ENCODE measurements at regions not wholly inside any gene's neighbourhood (a gene's known extent, or its start where the extent isn't known, plus 50 kb on each side); places are given as distances from the start of the nearest gene placed in this dataset.

- no peak for DNase-seq (ENCODE audit: low read depth)
- H3K4me3 ChIP-seq (ENCODE audit: low read depth, low read length) = no peak overlapping the region
- TF ChIP-seq, protein P1, sequence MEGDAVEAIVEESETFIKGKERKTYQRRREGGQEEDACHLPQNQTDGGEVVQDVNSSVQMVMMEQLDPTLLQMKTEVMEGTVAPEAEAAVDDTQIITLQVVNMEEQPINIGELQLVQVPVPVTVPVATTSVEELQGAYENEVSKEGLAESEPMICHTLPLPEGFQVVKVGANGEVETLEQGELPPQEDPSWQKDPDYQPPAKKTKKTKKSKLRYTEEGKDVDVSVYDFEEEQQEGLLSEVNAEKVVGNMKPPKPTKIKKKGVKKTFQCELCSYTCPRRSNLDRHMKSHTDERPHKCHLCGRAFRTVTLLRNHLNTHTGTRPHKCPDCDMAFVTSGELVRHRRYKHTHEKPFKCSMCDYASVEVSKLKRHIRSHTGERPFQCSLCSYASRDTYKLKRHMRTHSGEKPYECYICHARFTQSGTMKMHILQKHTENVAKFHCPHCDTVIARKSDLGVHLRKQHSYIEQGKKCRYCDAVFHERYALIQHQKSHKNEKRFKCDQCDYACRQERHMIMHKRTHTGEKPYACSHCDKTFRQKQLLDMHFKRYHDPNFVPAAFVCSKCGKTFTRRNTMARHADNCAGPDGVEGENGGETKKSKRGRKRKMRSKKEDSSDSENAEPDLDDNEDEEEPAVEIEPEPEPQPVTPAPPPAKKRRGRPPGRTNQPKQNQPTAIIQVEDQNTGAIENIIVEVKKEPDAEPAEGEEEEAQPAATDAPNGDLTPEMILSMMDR (IDR thresholded peaks at IDR 0.05; ENCODE audit: insufficient read depth, low read length) = no peak
These were observed 97.9 kb upstream of the SERBP1 start for GRCh38 chr1:67528141-67528540.

DNA sequence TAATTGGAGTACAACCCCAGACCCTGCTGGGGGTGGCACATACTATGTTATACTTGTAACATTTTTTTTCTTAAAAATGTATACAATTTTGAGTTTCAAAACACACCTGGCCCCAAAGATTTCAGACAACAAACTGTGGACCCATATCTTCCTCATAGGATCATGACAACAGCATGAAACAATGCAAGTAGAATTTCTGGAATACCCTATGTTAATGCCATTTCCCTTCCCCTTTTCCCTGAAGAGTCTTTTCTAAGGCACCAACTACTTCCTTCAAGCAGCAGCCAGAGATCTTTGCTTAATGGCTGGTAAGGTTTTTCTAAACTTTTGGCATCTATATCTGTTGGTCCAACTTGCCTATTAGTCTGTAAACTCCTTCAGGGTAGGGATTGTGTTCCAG is 99.9 kb upstream of the SERBP1 start:
- no peak for DNase-seq (ENCODE audit: low read depth)
- TF ChIP-seq, protein P1 (IDR thresholded peaks at IDR 0.05; ENCODE audit: insufficient read depth, low read length) = no peak
- H3K4me3 ChIP-seq (ENCODE audit: low read depth, low read length) = no peak overlapping the region

GRCh38 chr1:67532452-67533216 is 102.4 kb upstream of the SERBP1 start:
- peak; percentile 95 for DNase-seq (ENCODE audit: low read depth)
- no peak overlapping the region for H3K4me3 ChIP-seq (ENCODE audit: low read depth, low read length)
- TF ChIP-seq, protein P1 (IDR thresholded peaks at IDR 0.05; ENCODE audit: insufficient read depth, low read length) = peak; percentile 71

DNA sequence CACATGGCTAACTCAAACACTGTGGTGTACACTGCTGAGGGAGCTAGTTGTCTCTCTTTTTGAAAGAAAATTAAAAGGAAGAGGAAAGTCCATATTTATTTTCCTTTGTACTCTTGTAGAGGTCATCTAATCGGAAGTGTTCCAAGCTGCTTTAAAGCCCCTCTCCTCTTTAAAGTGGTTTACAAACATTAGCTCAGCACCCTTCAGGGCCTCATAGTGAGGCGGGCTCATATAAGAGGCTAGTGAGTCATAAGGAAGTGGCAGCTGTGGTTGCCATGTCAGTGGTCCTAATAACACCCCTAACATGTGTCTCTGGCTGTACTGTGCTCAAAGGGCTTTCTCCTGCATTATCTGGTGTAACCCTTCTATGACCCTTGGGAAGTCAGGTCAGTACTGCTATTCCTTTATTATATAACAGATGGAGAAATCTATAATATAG is 104.4 kb upstream of the SERBP1 start:
- DNase-seq (ENCODE audit: low read depth) = no peak
- TF ChIP-seq, protein P1 (IDR thresholded peaks at IDR 0.05; ENCODE audit: insufficient read depth, low read length) = no peak
- H3K4me3 ChIP-seq (ENCODE audit: low read depth, low read length) = no peak overlapping the region

GRCh38 chr1:67535474-67535873 is 105.3 kb upstream of the SERBP1 start:
- no peak overlapping the region for H3K4me3 ChIP-seq (ENCODE audit: low read depth, low read length)
- TF ChIP-seq, protein P1 (IDR thresholded peaks at IDR 0.05; ENCODE audit: insufficient read depth, low read length) = peak; percentile 100
- DNase-seq (ENCODE audit: low read depth) = peak; percentile 93

DNA sequence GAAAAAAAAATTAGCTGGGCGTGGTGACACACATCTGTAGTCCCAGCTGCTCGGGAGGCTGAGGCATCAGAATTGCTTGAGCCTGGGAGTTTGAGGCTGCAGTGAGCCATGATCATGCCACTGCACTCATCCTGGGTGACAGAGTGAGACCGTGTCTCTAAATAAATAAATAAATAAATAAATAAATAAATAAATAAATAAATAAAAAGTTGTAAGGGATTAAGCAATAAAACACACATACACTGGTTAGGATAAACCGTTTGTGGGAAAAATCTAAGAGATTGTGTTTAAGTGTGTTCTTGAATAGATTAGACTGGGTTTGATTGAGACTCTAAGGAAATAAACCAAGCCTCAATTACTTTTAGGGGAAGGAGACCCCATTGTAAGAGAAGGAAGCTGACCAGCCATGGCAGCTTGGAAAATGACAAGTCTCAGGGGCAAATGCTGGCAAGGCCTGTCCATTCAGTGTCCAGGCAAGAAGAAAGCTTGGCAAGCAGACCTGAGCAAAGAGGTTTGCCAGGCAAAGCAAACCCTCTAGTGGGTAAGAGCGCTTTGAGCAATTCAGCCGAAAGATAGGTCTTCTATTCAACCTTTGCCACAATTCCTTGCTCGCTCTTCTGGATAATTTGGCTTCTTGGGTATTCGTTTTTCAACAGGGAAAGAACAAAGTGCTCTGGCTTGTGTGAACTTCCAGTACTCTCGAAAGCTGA is 106.9 kb upstream of the SERBP1 start:
- no peak for DNase-seq (ENCODE audit: low read depth)
- TF ChIP-seq, protein P1 (IDR thresholded peaks at IDR 0.05; ENCODE audit: insufficient read depth, low read length) = no peak
- no peak overlapping the region for H3K4me3 ChIP-seq (ENCODE audit: low read depth, low read length)
